ENCODE measurements at regions not wholly inside any gene's neighbourhood (a gene's known extent, or its start where the extent isn't known, plus 50 kb on each side); places are given as distances from the start of the nearest gene placed in this dataset.

GRCh38 chr20:7330850-7331249 is 563.4 kb downstream of the BMP2 start:
- peaks cover 5% of the 10 kb centered on the region for H3K27me3 ChIP-seq (ENCODE audit: insufficient read depth, low read length, poor library complexity)
- no peaks in the 10 kb centered on the region for H3K4me1 ChIP-seq (ENCODE audit: insufficient read depth, low read length)
- no peak overlapping the region for H3K4me3 ChIP-seq (ENCODE audit: low read depth in 1 of 2, low read length in 2 of 2)
- H3K9ac ChIP-seq (ENCODE audit: low read depth, low read length), result no peak overlapping the region
- TF ChIP-seq EZH2 (IDR thresholded peaks at IDR 0.05; ENCODE audit: borderline replicate concordance, low read depth, low read length, severe bottlenecking), result no peak
- no peak for TF ChIP-seq CTCF (IDR thresholded peaks at IDR 0.05; ENCODE audit: borderline replicate concordance, extremely low read depth, low read length, poor library complexity, severe bottlenecking)
- H3K36me3 ChIP-seq (ENCODE audit: insufficient read depth, low read length), result no peaks in the 10 kb centered on the region
- ATAC-seq (ENCODE audit: insufficient read depth, low read depth), result no peak
- no peaks in the 10 kb centered on the region for H4K20me1 ChIP-seq (ENCODE audit: insufficient read depth, low read length)
- no peaks in the 10 kb centered on the region for H3K79me2 ChIP-seq (ENCODE audit: insufficient read depth, low read length)
- H3K27ac ChIP-seq (ENCODE audit: low read length), result no peak overlapping the region
- H2AFZ ChIP-seq (ENCODE audit: low read depth, low read length), result no peak overlapping the region
- H3K9me3 ChIP-seq (ENCODE audit: insufficient read depth, low read length, severe bottlenecking), result no peaks in the 10 kb centered on the region
- H3K4me2 ChIP-seq (ENCODE audit: insufficient read depth, low read length), result no peak overlapping the region
- DNase-seq, result no peak

- Histone ChIP-seq H3K27ac (ENCODE audit: low read length) (no peak overlapping the region), H2AFZ (ENCODE audit: low read depth, low read length) (no peak overlapping the region), H4K20me1 (ENCODE audit: insufficient read depth, low read length) (no peaks in the 10 kb centered on the region), H3K79me2 (ENCODE audit: insufficient read depth, low read length) (no peaks in the 10 kb centered on the region), H3K36me3 (ENCODE audit: insufficient read depth, low read length) (no peaks in the 10 kb centered on the region), H3K4me3 (ENCODE audit: low read depth in 1 of 2, low read length in 2 of 2) (no peak overlapping the region), H3K4me1 (ENCODE audit: insufficient read depth, low read length) (no peaks in the 10 kb centered on the region), H3K9me3 (ENCODE audit: insufficient read depth, low read length, severe bottlenecking) (no peaks in the 10 kb centered on the region), H3K9ac (ENCODE audit: low read depth, low read length) (no peak overlapping the region), H3K4me2 (ENCODE audit: insufficient read depth, low read length) (no peak overlapping the region), H3K27me3 (ENCODE audit: insufficient read depth, low read length, poor library complexity) (no peaks in the 10 kb centered on the region)
- ATAC-seq (ENCODE audit: insufficient read depth, low read depth), result no peak
- TF ChIP-seq EZH2 (IDR thresholded peaks at IDR 0.05; ENCODE audit: borderline replicate concordance, low read depth, low read length, severe bottlenecking) (no peak), CTCF (IDR thresholded peaks at IDR 0.05; ENCODE audit: borderline replicate concordance, extremely low read depth, low read length, poor library complexity, severe bottlenecking) (no peak)
- no peak for DNase-seq
Measured at GRCh38 chr20:7332169-7332568, 564.7 kb downstream of the BMP2 start.

GRCh38 chr20:7333841-7334240 is 566.4 kb downstream of the BMP2 start:
- Histone ChIP-seq H2AFZ (ENCODE audit: low read depth, low read length) (no peak overlapping the region), H3K4me3 (ENCODE audit: low read depth in 1 of 2, low read length in 2 of 2) (no peak overlapping the region), H3K4me1 (ENCODE audit: insufficient read depth, low read length) (no peaks in the 10 kb centered on the region), H4K20me1 (ENCODE audit: insufficient read depth, low read length) (no peaks in the 10 kb centered on the region), H3K27ac (ENCODE audit: low read length) (no peak overlapping the region), H3K27me3 (ENCODE audit: insufficient read depth, low read length, poor library complexity) (no peaks in the 10 kb centered on the region), H3K36me3 (ENCODE audit: insufficient read depth, low read length) (no peaks in the 10 kb centered on the region), H3K9ac (ENCODE audit: low read depth, low read length) (no peak overlapping the region), H3K4me2 (ENCODE audit: insufficient read depth, low read length) (no peak overlapping the region), H3K79me2 (ENCODE audit: insufficient read depth, low read length) (no peaks in the 10 kb centered on the region), H3K9me3 (ENCODE audit: insufficient read depth, low read length, severe bottlenecking) (no peaks in the 10 kb centered on the region)
- ATAC-seq (ENCODE audit: insufficient read depth, low read depth), result no peak
- TF ChIP-seq CTCF (IDR thresholded peaks at IDR 0.05; ENCODE audit: borderline replicate concordance, extremely low read depth, low read length, poor library complexity, severe bottlenecking) (no peak), EZH2 (IDR thresholded peaks at IDR 0.05; ENCODE audit: borderline replicate concordance, low read depth, low read length, severe bottlenecking) (no peak)
- DNase-seq, result no peak

- Histone ChIP-seq H3K79me2 (ENCODE audit: insufficient read depth, low read length) (no peaks in the 10 kb centered on the region), H3K4me1 (ENCODE audit: insufficient read depth, low read length) (no peaks in the 10 kb centered on the region), H3K4me3 (ENCODE audit: low read depth in 1 of 2, low read length in 2 of 2) (no peak overlapping the region), H2AFZ (ENCODE audit: low read depth, low read length) (no peak overlapping the region), H3K9me3 (ENCODE audit: insufficient read depth, low read length, severe bottlenecking) (no peaks in the 10 kb centered on the region), H3K36me3 (ENCODE audit: insufficient read depth, low read length) (no peaks in the 10 kb centered on the region), H4K20me1 (ENCODE audit: insufficient read depth, low read length) (no peaks in the 10 kb centered on the region), H3K4me2 (ENCODE audit: insufficient read depth, low read length) (no peak overlapping the region), H3K27ac (ENCODE audit: low read length) (no peak overlapping the region), H3K9ac (ENCODE audit: low read depth, low read length) (no peak overlapping the region), H3K27me3 (ENCODE audit: insufficient read depth, low read length, poor library complexity) (no peaks in the 10 kb centered on the region)
- DNase-seq (no peak), ATAC-seq (ENCODE audit: insufficient read depth, low read depth) (no peak)
- TF ChIP-seq CTCF (IDR thresholded peaks at IDR 0.05; ENCODE audit: borderline replicate concordance, extremely low read depth, low read length, poor library complexity, severe bottlenecking), result no peak
- TF ChIP-seq EZH2 (IDR thresholded peaks at IDR 0.05; ENCODE audit: borderline replicate concordance, low read depth, low read length, severe bottlenecking), result no peak
Measured at GRCh38 chr20:7346026-7346425, 578.5 kb downstream of the BMP2 start.

All from DND-41 (cell line).